M059J (cell line): ENCODE measurements at regions not wholly inside any gene's neighbourhood (a gene's known extent, or its start where the extent isn't known, plus 50 kb on each side); places are given as distances from the start of the nearest gene placed in this dataset.
"Not testable (repeated sequence)": the region's sequence is repeated elsewhere in the genome, so short reads cannot be mapped to it uniquely, and the experiment has no call there.

Experiments
- DNase-seq: peaks from one replicate; pipeline ENCODE4 v3.0.0-alpha.2; 2012; ENCODE audit warnings: low read depth

DNA sequence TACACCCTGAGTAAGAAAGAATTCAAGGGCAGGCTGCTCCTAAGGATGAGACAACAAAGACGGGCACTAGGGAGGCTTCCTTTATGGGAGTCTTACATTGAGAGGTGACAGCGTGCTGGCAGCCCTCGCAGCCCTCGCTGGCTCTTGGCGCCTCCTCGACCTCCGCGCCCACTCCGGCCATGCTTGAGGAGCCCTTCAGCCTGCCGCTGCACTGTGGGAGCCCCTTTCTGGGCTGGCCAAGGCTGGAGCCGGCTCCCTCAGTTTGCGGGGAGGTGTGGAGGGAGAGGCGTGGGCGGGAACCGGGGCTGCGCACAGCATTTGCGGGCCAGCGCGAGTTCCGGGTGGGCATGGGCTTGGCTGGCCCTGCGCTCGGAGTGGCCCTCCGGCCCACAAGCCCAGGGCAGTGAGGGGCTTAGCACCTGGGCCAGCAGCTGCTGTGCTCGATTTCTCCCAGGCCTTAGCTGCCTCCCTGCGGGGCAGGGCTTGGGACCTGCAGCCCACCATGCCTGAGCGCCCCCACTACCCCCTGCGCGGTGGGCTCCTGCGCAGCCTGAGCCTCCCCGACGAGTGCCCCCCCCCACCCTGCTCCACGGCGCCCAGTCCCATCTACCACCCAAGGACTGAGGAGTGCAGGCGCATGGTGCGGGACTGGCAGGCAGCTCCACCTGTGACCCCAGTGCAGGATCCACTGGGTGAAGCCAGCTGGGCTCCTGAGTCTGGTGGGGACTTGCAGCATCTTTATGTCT is 75.3 kb downstream of the BARX1 start:
- not testable (repeated sequence) for DNase-seq

DNA sequence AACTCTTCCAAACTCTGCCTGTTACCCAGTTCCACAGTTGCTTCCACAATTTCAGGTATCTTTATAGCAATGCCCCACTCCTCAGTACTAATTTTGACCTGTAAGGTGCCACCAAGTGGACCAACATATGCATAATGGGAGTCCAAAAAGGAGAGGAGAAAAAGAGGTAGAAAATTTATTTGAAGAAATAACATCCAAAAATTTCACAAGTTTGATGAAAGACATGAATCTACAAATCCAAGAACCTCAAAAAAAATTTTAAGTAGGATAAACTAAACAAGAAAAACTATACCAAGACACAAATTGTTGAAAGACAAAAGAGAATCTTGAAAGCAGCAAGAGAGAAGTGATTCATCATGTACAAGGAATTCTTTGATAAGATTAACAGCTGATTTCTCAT is 79.8 kb downstream of the BARX1 start:
- DNase-seq: no peak

DNA sequence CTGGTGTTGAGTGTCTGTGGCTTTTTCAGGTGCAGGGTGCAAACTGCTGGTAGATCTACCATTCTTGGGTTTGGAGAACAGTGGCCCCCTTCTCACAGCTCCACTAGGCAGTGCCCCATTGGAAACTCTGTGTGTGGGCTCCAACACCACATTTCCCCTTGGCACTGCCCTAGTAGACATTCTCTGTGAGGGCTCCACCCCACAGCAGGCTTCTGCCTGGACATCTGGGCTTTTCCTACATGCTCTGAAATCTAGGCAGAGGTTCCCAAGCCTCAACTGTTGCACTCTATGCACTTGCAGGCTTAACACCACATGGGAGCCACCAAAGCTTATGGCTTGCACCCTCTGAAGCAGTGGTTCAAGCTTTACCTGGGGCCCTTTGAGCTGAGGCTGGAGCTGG is 80.9 kb downstream of the BARX1 start:
- DNase-seq: no peak

DNA sequence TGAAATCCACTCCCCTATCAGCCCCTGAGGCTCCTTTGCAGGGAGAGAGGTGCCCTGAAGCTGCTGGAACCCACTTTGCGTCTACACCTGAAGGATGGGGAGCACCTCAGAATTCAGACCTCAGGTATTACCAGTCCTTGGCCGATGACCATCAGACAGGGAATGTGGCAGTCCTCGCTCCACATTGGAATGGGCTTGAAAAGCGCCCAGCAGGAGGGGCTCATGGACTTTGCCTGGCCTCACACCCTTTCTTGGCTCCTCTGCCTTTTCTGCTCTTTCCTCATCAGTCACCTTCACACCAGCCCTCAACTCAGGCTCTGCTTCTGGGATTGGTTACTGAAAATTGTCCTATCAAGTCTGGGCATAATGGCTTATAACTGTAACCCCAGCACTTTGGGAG is 83.9 kb downstream of the BARX1 start:
- DNase-seq: no peak

DNA sequence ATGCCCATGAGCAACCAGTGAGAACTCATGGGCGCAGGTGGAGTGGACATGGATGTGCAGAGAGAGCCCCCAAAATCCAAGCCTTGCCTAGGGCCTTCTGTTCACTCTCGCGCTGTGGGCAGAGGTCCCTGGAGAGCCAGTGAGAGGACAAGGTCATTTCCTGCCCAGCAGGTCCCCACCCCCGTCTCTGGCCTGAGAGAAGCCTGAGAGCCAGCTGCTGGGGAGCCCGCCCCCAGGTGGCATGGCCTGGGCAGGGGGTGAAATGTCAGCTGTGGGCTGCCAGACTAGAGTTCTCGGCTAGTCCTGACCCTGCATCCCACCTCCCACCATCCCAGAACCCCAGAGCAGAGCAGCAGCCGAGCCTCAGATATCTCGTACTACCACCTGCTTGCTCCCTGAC is 85.3 kb downstream of the BARX1 start:
- no peak for DNase-seq

DNA sequence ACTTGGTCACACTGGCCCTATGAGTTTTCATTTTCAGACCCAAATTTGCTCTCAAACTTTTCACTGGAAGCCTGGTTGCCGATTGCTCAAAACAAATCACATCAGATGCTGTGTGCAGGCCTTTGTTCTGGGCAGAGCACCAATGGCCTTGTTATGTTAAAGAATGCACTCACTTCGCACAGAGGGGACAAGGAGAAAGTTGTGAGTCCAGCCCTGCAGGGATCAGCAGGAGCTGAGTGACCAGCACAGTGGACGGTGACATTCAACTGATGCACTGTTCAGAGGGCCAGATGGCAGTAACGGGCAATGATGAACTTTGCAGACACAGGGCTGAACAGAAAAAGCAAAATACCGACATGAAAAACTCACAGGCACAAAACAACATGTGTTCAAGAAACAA is 86.1 kb downstream of the BARX1 start:
- no peak for DNase-seq

DNA sequence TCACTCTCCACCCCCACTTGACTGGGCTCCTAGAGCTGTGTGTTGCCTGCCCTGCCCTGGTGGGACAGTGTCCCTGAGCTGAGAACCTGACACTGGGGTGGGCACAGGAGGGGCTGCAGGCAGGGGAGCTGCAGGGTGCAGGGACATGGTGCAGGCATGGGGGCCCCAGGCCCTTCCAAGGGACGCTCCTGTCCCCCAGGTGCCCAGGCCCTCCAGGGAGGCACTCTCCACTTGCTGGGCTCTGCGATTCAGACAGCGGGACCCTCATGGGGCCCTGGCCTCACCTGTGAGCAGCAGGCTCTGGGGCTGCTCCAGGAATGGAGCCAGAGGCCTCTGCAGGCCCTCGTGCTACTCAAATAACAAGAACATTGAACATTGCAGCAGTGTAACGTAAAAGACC is 89.4 kb downstream of the BARX1 start:
- DNase-seq: no peak

DNA sequence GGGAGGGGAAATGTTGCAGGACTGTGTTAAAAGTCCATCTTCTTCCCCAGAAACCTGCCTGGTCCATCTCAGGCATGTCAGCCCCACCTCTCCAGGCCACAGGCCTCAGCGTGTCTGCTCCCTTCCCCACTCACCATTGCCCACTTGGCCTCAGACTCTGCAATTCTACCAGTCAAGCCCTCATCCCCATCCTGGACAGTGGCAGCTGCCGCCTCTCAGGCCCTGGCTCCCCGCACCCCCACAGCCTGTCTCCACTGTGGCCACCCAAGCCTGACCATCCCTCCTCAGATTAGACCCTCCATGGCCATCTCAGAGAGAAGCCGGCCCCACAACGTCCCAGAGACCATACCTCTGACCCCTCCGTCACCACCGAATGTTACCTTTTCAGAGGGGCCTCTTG is 89.9 kb downstream of the BARX1 start:
- DNase-seq: no peak

DNA sequence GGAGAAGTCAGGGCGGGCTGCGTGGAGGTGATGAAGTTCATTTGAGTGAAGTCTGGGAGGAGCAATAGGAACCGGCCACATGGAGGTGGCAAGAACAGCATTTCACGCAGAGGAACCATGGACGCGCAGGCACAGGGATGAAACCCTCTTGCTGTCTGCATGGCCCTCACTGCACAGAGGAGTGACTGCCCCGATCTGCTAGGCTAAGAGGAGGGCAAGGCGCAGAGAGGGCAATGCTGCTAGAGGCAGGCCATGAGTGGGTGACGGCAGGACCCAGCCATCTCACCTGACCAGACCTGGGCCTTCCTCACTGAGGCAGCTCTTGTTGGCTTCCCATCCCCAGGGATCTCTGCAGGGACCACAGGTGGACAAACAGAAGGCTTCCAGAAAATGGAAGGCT is 90.3 kb downstream of the BARX1 start:
- DNase-seq: no peak

DNA sequence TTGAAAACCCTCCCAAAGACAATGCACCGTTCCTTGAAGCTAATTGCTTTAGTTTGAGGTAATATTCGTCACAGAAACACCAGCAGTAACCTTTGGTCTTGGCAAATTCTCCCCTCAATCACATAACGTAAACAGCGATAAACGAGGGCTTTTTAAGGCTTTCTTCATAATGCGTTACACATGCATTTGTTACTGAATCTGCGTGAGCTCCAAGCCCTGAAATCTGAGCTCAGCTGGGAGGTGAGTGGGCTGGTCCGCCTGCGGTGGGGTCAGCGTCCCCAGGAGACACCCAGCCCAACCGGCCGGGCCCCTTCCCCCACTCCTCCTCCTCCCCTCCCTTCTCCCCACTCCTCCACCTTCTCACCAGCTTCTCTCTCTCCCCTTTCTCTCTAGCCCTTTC is 91.1 kb downstream of the BARX1 start:
- no peak for DNase-seq

DNA sequence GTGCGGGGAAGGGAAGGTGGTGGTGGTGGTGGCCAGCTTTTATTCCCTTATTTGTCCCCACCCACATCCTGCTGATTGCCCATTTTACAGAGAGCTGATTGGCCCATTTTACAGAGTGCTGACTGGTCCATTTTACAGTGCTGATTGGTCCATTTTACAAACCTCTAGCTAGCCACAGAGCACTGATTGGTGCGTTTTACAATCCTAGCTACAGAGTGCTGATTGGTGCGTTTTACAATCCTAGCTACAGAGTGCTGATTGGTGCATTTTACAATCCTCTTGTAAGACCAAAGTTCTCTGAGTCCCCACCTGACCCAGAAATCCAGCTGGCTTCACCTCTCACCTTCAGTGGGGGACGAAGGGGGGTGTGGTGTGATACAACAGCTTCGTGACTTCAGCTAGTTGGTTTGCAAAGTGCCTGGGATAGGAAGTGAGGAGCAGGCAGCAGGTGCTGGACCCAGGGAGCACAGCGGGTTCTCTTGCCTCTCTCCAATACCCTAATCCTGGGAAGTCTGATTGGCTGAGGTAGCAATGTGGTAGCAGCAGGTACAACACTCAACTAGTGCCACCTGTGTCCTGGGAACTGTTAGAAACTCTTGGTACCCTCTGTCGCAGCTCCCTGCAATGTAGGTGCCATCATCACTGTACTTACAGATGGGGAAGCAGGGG is 92.1 kb downstream of the BARX1 start:
- DNase-seq: no peak

DNA sequence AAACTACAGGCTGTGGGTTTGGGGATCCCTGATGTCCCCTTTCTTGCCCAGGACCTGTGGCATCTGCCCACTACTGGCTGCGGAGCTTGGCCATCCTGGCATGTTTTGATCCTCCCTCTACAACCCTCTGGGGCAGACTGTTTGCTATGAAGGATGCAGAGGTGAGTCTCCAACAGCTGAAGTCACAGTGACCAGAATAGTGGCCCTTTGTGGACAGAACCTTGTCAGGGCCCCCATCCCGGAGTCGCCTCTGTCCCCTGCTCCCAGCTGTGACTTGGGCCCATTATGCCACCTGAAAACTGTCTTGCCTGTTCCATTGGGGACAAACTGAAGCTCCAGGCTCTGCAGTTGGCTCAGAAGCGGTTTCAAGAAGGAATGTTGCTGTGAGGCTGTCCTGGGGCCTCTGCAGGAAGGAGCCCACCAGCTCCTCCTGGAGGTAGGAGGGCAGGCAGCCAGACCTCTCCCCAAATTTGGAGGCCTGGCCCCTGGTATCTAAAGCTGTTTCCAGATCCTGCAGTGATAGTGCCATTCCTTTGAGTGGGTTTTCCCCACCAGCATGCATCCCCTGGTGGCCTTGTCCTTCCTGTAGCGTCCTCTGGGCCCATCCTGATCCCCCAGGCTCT is 93.3 kb downstream of the BARX1 start:
- no peak for DNase-seq

DNA sequence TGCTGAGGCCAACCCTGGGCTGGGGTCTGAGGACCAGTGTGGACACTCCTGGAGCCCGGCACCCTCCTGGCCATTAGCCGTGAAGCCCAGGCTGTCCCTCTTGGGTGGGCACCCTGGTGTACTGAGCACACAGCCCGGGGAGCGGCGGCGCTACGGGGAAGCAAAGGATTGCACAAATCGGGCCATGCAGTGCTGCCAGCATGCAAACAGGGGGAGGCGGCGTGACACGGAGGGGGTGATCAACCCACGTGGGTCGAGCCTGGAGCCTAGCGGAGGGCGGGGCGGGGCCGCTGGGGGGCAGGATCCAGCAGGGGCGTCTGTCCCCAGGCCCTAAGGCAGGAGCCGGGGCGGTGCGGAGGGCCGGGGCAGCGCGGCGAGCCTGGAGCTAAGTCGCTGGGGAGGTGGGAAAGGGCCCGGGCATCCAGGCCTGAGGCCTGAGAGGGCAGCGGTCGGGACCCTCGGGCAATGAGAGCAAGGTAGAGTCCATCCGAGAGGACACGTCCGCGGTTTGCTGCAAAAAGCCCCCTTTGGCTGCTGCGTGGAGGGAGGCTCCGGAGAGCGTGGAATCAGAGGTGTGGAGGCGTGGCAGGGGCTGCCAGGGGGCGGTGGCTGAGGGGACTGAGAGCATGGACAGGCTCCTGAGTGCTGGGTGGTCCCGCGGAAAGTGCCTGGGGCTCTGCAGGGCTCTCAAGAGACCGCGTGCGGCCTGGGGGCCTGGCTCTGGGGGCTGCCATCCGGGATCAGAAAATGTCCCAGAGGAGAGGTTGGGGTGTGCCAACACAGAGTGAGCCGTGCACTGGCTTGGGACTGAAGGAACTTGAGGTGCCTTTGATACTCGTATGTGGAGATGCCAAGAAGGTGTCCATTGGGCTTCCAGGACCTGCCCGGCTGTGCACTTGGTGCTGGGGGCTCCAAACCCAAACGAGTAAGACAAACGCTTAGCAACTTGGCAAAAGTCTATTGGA is 94.2 kb downstream of the BARX1 start:
- no peak for DNase-seq

DNA sequence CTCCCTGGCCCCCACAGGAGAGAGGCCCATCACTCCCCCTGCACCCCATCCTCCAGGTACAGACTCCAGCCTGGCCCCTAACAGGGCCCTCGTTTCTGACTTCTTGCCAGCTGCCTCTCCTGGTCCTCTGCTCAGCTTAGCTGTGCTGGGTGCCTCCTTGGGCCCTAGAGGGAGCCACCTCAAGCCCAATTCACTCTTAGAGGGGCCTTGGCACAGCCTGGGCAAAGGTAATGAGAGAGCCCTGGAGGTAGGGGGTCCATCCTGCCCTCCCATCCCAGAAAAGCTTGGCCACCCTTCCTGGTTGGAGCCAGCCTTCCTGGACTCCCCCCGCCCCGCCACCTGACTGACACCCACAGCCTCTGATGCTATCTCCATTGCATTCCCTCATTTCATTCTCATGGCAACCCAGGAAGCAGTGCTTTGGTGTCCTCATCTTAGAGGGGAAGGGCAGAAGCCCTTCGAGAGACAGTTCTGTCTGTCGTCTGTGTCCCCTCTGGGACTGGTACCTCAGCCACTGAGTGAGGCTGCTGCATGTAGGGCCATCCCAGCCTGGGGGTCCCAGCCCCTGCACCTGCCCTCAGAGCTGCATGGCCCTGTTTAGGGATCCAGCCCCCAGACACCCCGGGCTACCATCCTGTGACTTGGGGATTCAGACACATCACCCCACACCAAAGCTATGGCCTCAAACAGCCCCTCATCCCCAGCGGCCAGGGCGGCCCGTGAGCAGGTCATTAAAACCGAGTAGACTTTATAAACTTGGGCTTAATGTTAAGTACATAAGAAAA is 95.5 kb downstream of the BARX1 start:
- no peak for DNase-seq

DNA sequence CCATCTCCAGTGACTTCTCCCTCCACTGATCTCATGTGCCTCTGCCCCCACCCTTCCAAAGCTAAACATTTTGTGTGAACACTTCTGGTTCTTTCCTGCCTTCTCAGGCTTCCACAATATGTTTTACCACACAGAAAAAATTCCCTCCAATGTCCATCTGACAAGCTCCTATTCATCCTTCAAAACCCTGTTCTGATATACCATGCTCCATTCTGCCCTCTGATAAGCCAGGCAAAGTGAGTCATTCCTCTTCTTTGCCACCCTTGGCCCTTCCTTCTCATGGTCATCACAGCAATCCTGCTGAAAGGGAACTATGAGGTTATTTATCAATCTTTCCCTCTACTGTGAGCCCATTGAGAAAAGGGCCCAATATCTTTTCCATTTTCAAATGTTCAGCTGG is 97.6 kb downstream of the BARX1 start:
- DNase-seq: no peak

DNA sequence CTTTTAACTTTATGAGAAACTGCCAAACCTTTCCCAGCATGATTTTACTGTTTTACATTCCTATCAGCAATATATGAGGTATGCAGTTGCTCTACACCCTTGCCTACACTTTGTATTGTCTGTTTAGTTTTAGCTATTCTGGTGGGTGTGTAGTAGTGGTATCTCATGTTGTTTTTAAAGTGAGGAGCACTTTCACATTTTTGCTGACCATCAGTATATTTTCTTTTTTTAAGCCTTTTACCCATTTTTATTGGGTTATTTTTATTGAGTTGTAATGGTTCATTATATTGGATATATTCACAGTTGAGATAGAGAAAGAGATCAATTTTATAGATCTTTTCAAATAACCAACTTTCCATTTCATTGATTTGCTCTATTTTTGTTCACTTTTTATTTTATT is 102.4 kb downstream of the BARX1 start:
- no peak for DNase-seq

DNA sequence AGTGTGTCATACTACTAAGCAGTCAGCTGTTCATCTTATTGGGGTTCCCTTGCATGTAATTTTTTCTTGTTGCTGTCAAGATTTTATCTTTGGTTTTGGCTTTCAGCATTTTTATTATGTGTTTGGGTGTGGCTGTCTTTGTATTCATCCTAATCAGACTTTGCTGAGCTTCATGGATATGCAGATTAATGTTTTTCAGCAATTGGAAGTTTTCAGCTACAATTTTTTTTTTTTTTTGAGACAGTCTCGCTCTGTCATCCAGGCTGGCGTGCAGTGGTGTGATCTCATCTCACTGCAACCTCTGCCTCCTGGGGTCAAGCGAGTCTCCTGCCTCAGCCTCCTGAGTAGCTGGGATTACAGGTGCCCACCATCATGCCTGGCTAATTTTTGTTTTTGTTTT is 108.8 kb downstream of the BARX1 start:
- DNase-seq: no peak

DNA sequence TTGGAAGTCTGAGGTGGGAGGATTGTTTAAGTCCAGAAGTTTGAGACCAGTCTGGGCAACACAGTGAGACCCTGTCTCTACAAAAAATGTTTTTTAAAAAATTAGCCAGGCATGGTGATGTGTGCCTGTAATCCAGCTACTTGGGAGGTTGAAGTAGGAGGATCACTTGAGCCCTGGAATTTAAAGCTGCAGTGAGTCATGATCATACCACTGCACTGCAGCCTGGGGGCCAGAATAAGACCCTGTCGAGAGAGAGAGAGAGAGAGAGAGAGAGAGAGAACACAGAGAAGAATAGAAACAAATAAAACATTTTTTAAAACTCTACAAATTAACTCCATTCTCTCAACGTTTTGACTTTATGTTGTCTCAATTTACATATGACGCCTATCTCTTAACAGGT is 111.8 kb downstream of the BARX1 start:
- no peak for DNase-seq

DNA sequence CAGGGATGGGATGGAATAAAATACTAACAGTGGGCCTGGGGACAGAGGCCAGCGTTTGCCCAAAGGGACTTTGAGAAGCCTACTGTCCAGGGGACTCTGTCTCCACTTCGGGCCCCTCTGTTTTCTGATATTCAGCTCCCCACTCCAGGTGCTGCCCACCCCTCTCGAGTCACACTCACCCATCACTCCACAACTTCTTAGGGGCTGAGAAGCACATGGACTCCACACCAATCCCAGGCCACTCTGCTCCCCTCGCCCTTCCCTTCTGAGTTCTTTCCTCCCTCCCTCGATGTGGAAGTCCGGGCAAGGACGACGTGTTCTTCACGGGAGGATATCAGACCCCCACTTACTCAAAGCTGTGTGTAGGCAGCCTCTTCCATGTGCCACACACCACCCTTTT is 124.5 kb downstream of the BARX1 start:
- no peak for DNase-seq

DNA sequence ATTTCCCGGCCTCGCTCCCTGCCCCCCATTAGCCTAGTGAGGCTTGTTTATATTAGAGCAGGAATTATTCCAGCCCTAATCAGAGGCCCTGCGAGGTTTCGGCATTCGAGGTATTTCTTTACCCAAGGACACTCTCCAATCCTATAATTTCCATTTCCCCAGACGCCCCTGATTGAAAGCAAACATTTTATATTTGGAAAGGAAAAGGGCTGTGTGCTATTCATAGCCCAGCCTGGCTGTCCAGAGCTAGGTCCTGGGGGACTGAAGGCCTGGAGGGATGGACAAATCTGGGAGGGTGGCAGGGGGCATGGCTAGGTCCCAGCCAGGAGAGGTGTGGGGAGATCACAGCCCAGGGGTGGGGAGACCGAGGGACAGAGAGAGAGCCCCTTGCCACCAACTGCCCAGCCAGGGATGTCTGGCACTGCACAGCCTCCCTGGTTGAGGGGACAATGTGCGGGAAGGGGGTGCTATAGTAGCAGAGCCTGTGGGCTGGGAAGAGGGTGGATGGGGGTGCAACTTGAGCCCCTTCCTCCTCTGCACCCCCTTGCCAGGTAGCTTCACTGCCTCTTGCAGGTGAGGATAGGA is 125.1 kb downstream of the BARX1 start:
- DNase-seq: no peak
